Activated CD4-positive, alpha-beta T cell treated with anti-CD3 and anti-CD28 coated beads, Interleukin-2, amount 50 U/mL, for 16 hours (primary cell): ENCODE measurements at regions not wholly inside any gene's neighbourhood (a gene's known extent, or its start where the extent isn't known, plus 50 kb on each side); places are given as distances from the start of the nearest gene placed in this dataset.
A peak's percentile ranks its signal among the peaks of the same experiment; 100 is the strongest.
"Not testable (repeated sequence)": the region's sequence is repeated elsewhere in the genome, so short reads cannot be mapped to it uniquely, and the experiment has no call there.

ENCODE experiments used
- DNase-seq: peaks from one replicate; pipeline ENCODE4 v3.0.0-alpha.2; 2020

GRCh38 chr6:137305691-137306090 is 86.5 kb upstream of the IFNGR1 start:
- DNase-seq: no peak

GRCh38 chr6:137304020-137304780 is 85.0 kb upstream of the IFNGR1 start:
- DNase-seq: no peak

- no peak for DNase-seq
Measured at GRCh38 chr6:137303441-137303840, 84.3 kb upstream of the IFNGR1 start.

GRCh38 chr6:137299681-137300080 is 80.5 kb upstream of the IFNGR1 start:
- no peak for DNase-seq

GRCh38 chr6:137297887-137298286 is 78.7 kb upstream of the IFNGR1 start:
- no peak for DNase-seq

GRCh38 chr6:137292326-137292725 is 73.1 kb upstream of the IFNGR1 start:
- DNase-seq: not testable (repeated sequence)

GRCh38 chr6:137291441-137291840 is 72.3 kb upstream of the IFNGR1 start:
- DNase-seq: no peak

GRCh38 chr6:137290601-137291261 is 71.5 kb upstream of the IFNGR1 start:
- no peak for DNase-seq

- DNase-seq: no peak
Measured at GRCh38 chr6:137286916-137287315, 67.7 kb upstream of the IFNGR1 start.

- DNase-seq: no peak
Measured at GRCh38 chr6:137286368-137286767, 67.2 kb upstream of the IFNGR1 start.

- no peak for DNase-seq
Measured at GRCh38 chr6:137284811-137285110, 65.6 kb upstream of the IFNGR1 start.

- DNase-seq: peak; percentile 78
Measured at GRCh38 chr6:137283940-137284810, 65.0 kb upstream of the IFNGR1 start.

- DNase-seq: no peak
Measured at GRCh38 chr6:137283080-137283479, 63.9 kb upstream of the IFNGR1 start.

GRCh38 chr6:137282254-137282653 is 63.1 kb upstream of the IFNGR1 start:
- no peak for DNase-seq

- DNase-seq: not testable (repeated sequence)
Measured at GRCh38 chr6:137279279-137279678, 60.1 kb upstream of the IFNGR1 start.

- no peak for DNase-seq
Measured at GRCh38 chr6:137277971-137278637, 58.9 kb upstream of the IFNGR1 start.

- DNase-seq: no peak
Measured at GRCh38 chr6:137272403-137272802, 53.2 kb upstream of the IFNGR1 start.

GRCh38 chr6:137271245-137272183 is 52.3 kb upstream of the IFNGR1 start:
- DNase-seq: peak; percentile 46

GRCh38 chr6:137269803-137270202 is 50.6 kb upstream of the IFNGR1 start:
- DNase-seq: no peak

- DNase-seq: no peak
Measured at GRCh38 chr6:137269347-137269746, 50.2 kb upstream of the IFNGR1 start.
